ENCODE measurements at regions not wholly inside any gene's neighbourhood (a gene's known extent, or its start where the extent isn't known, plus 50 kb on each side); places are given as distances from the start of the nearest gene placed in this dataset.

DNA sequence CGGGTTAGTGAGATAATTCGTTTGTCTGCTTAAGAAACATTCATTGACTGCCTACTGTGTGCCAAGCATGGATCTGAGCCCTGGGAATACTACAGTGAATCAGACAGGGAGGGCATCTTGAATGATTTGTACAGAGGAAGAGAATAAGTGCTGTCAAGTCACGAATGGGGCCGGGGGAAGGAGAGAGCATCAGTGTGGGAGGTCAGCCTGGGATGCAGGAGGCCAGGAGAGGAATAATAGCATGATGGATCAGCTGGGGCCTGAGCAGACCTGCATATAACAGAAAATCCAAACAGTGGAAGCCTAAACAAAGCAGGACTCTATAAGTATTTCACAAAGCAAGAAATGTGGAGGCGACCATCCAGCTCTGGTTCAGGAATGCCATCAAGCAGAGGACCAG, 55.4 kb upstream of the PAX8 start:
- TF ChIP-seq MXI1 (conservative IDR thresholded peaks at IDR 0.05; ENCODE audit: poor library complexity, severe bottlenecking) (no peak), POLR2AphosphoS5 (IDR thresholded peaks at IDR 0.05) (no peak), EZH2 (IDR thresholded peaks at IDR 0.05; ENCODE audit: borderline replicate concordance, insufficient read depth, low read length, poor library complexity, severe bottlenecking) (no peak), CTCF (IDR thresholded peaks at IDR 0.05; ENCODE audit: poor library complexity, severe bottlenecking) (no peak), TAF1 (IDR thresholded peaks at IDR 0.05; ENCODE audit: low read depth) (no peak), EP300 (conservative IDR thresholded peaks at IDR 0.05; ENCODE audit: poor library complexity, severe bottlenecking) (no peak), REST (IDR thresholded peaks at IDR 0.05; ENCODE audit: borderline replicate concordance) (no peak), SMC3 (conservative IDR thresholded peaks at IDR 0.05; ENCODE audit: poor library complexity) (no peak)

Measured in neural cell (in vitro differentiated cells).